LNCaP clone FGC (cell line): ENCODE measurements at regions not wholly inside any gene's neighbourhood (a gene's known extent, or its start where the extent isn't known, plus 50 kb on each side); places are given as distances from the start of the nearest gene placed in this dataset.

ENCODE experiments used
- DNase-seq: peaks from one replicate; pipeline ENCODE4 v3.0.0-alpha.2; 2011; ENCODE audit warnings: low read depth
- H3K4me3 ChIP-seq: 2 replicates; pipeline ENCODE4 v1.5.1; 2011; ENCODE audit warnings: mild to moderate bottlenecking, low read depth, low read length, control low read depth
- TF ChIP-seq, protein P1 (sequence below): IDR thresholded peaks from 2 replicates; pipeline ENCODE4 v1.5.1; 2012; ENCODE audit warnings: mild to moderate bottlenecking; ENCODE audit not compliant: control insufficient read depth, insufficient read depth; ENCODE audit errors: extremely low read depth

DNA sequence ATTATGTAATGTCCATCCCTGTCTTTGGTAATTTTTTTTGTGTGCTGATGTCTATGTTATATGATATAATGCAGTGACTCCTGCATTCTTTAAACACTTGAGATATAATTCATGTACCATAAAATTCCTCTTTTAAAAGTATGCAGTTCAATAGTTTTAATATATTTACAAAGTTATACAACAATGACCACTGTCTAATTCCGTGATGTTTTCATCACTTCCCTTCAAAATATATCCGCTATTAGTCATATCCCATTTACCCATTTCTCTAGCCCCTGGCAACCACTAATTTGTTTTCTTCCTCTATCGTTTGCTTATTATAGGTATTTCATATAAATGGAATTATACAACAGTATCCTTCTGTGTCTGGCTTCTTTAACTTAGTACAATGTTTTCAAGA is 64.9 kb upstream of the SUCLG2 start:
- TF ChIP-seq, protein P1, sequence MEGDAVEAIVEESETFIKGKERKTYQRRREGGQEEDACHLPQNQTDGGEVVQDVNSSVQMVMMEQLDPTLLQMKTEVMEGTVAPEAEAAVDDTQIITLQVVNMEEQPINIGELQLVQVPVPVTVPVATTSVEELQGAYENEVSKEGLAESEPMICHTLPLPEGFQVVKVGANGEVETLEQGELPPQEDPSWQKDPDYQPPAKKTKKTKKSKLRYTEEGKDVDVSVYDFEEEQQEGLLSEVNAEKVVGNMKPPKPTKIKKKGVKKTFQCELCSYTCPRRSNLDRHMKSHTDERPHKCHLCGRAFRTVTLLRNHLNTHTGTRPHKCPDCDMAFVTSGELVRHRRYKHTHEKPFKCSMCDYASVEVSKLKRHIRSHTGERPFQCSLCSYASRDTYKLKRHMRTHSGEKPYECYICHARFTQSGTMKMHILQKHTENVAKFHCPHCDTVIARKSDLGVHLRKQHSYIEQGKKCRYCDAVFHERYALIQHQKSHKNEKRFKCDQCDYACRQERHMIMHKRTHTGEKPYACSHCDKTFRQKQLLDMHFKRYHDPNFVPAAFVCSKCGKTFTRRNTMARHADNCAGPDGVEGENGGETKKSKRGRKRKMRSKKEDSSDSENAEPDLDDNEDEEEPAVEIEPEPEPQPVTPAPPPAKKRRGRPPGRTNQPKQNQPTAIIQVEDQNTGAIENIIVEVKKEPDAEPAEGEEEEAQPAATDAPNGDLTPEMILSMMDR = no peak
- DNase-seq = no peak
- H3K4me3 ChIP-seq = no peak overlapping the region

- no peak for DNase-seq
- TF ChIP-seq, protein P1 = no peak
- no peak overlapping the region for H3K4me3 ChIP-seq
These were observed 61.6 kb upstream of the SUCLG2 start for GRCh38 chr3:67715971-67716370.

GRCh38 chr3:67713764-67714469 is 59.5 kb upstream of the SUCLG2 start:
- TF ChIP-seq, protein P1 = no peak

DNA sequence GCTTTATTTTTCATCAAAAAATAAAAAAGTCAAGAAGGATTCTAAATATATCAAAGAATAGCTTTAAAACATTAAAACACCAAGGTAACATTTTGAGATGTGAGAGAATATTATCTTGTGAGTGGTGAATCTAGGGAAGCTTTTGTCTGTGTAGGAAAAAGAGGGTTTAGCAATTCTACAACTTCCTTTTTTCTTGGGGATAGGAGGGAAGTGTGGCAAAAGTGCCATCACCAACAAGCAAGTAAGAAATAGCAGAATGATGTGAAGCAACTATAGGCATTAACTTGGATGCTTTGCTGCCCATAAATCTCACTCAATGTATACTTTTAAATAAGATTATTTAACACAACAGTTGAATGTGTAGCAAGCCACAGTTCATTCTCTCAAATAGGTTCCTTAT is 57.8 kb upstream of the SUCLG2 start:
- no peak overlapping the region for H3K4me3 ChIP-seq
- no peak for DNase-seq
- TF ChIP-seq, protein P1 = no peak

More at GRCh38 chr3:67713764-67714469, 59.5 kb upstream of the SUCLG2 start:
- DNase-seq = no peak
- no peak overlapping the region for H3K4me3 ChIP-seq

DNA sequence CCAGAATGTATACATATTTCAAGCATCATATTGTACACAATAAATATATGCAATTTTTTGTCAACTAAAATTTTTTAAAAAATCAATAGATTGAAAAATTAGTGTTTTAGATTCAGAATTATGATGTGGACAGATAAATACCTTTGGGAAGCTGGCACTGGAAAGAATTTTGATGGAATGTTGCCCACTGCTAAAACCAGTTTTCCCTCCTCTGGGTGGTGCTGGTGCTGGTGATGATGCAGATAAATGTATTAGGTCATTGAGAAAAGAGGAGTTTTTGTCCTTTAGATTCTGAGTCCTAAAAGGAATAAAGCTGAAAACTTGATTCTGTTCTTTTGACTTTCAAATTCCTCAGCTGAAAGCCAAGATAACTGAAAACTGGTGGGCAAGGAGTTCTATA is 56.0 kb upstream of the SUCLG2 start:
- DNase-seq = no peak
- TF ChIP-seq, protein P1 = peak; percentile 28
- H3K4me3 ChIP-seq = no peak overlapping the region

DNA sequence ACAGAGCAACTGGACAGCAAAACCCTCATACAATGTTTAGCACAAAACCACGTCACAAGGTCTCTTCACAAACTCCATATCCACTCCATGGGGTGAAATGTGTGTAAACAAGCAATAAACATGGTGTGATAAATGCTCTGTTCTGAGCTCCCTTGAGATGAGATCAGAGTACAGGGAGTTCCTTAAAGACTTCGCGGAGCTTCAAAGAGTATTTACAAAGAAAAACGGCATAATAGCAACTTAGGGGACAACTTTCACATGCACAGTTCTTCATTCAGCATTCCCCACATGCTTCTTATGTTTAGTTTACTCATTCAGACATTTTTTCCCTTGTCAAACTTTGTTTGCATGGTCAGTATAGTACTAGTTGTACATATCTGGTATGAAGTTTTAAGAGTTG is 52.5 kb upstream of the SUCLG2 start:
- 0 out of 2 replicates have a peak overlapping the region, but pooled peaks have one; percentile 4 for H3K4me3 ChIP-seq
- TF ChIP-seq, protein P1 = no peak
- peak; percentile 72 for DNase-seq

DNA sequence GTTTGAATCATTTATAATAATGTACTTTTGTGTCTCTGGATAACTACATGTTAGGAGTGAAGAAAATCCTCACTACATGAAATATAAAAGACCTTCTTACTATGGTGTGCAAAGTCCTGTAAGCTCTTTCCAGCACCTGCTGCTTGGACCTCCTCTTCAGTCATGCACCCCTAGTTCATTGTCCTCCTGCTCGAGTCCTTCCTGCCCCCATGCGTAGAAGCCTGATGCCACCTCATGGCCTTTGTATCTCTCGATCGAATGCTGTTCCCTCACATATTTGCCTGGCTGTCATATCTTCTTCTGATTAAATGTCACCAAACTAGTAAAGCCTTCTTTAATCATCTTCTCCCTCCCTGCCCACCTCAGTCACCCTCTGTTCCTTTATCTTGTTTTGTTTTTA is 49.9 kb upstream of the SUCLG2 start:
- TF ChIP-seq, protein P1 = no peak
- H3K4me3 ChIP-seq = no peak overlapping the region
- no peak for DNase-seq
